Testis (tissue), 2 donors: ENCODE measurements at regions not wholly inside any gene's neighbourhood (a gene's known extent, or its start where the extent isn't known, plus 50 kb on each side); places are given as distances from the start of the nearest gene placed in this dataset.

Experiments used
- DNase-seq: peaks from one replicate; pipeline ENCODE4 v3.0.0-alpha.2; 2019
- H3K27ac ChIP-seq, 2 donors: fragments of 200-600 bp; sonication (generic); one replicate each; pipeline ENCODE4 v1.5.1; 2019
- H3K27me3 ChIP-seq: fragments of 200-600 bp; sonication (generic); one replicate; pipeline ENCODE4 v1.5.1; 2019
- H3K36me3 ChIP-seq: fragments of 200-600 bp; sonication (generic); one replicate; pipeline ENCODE4 v1.5.1; 2017; ENCODE audit warnings: low read depth; ENCODE audit errors: missing control alignments
- H3K4me1 ChIP-seq: fragments of 200-600 bp; sonication (generic); one replicate; pipeline ENCODE4 v1.5.1; 2019
- H3K4me3 ChIP-seq, 2 donors: fragments of 200-600 bp; sonication (generic); one replicate each; pipeline ENCODE4 v1.5.1; 2017 to 2019
- H3K9me3 ChIP-seq: fragments of 200-600 bp; sonication (generic); one replicate; pipeline ENCODE4 v1.5.1; 2017
- POLR2A ChIP-seq: fragments of 450-650 bp; IDR thresholded peaks from one replicate; pipeline ENCODE4 v1.6.1; 2017; ENCODE audit warnings: antibody characterized with exemption, mild to moderate bottlenecking, moderate library complexity
- WGBS, 2 donors: methylation state at CpG; one replicate each; pipeline ENCODE4 v1.1.5; 2018; 5-methylcytosine and 5-hydroxymethylcytosine counted together
- intact Hi-C: fragments of 100-400 bp; cut with DNase I; formaldehyde crosslinking; loops from one replicate; pipeline ENCODE4 v1.15.1; 2023; ENCODE audit warnings: low total_unique reads
- TF ChIP-seq, protein P1 (sequence below), 3 experiments: fragments of 450-650 bp in 2 of 3; fragments of 200-600 bp in 1 of 3; sonication (generic) in 1 of 3; IDR thresholded peaks; one replicate each; pipeline ENCODE4 v1.5.1; 2016 to 2019; ENCODE audit warnings: antibody characterized with exemption in 3 of 3, mild to moderate bottlenecking in 2 of 3, moderate library complexity in 1 of 3

DNA sequence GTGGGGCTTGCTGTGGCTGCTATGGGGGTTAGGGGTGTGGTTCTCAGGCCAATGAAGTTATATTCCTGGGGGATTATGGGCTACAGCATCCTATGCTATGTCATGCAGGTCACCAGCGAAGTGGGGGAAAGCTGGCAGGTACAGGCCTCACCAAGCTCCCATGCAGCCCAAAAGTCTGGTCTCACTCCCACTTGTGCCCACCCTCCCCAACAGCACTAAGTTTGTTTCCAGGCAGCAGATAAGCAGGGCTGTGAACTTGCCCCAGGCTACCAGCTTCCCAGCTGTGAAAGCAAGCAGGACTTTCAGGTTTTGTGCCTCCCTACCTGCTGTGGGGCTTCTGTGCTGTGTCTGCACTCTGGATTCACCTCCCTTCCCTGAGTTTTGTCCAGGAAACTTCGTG, 469.7 kb downstream of the CPS1 start:
- Histone ChIP-seq H3K9me3 (no peaks in the 10 kb centered on the region), H3K4me1 (no peaks in the 10 kb centered on the region), H3K27ac (no peak overlapping the region), H3K27me3 (no peaks in the 10 kb centered on the region), H3K36me3 (no peaks in the 10 kb centered on the region), H3K4me3 (no peak overlapping the region)
- DNase-seq = no peak
- WGBS, 2 donors = 44 to 75% methylated on average over 1 to 2 of the region's 2 CpGs
- intact Hi-C loops = no loop called here
- TF ChIP-seq POLR2A = no peak
- TF ChIP-seq, protein P1, sequence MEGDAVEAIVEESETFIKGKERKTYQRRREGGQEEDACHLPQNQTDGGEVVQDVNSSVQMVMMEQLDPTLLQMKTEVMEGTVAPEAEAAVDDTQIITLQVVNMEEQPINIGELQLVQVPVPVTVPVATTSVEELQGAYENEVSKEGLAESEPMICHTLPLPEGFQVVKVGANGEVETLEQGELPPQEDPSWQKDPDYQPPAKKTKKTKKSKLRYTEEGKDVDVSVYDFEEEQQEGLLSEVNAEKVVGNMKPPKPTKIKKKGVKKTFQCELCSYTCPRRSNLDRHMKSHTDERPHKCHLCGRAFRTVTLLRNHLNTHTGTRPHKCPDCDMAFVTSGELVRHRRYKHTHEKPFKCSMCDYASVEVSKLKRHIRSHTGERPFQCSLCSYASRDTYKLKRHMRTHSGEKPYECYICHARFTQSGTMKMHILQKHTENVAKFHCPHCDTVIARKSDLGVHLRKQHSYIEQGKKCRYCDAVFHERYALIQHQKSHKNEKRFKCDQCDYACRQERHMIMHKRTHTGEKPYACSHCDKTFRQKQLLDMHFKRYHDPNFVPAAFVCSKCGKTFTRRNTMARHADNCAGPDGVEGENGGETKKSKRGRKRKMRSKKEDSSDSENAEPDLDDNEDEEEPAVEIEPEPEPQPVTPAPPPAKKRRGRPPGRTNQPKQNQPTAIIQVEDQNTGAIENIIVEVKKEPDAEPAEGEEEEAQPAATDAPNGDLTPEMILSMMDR (IDR thresholded peaks at IDR 0.05) = no peak

GRCh38 chr2:211027976-211028375, 471.6 kb downstream of the CPS1 start:
- Histone ChIP-seq H3K9me3 (no peaks in the 10 kb centered on the region), H3K4me3 (no peak overlapping the region), H3K36me3 (no peaks in the 10 kb centered on the region), H3K4me1 (no peaks in the 10 kb centered on the region), H3K27ac (no peak overlapping the region), H3K27me3 (no peaks in the 10 kb centered on the region)
- DNase-seq = no peak
- TF ChIP-seq, protein P1 (IDR thresholded peaks at IDR 0.05) = no peak
- no peak for TF ChIP-seq POLR2A
- intact Hi-C loops = no loop called here

GRCh38 chr2:211033765-211034164, 477.4 kb downstream of the CPS1 start:
- intact Hi-C loops = no loop called here
- 59 to 66% methylated on average over 2 of the region's 2 CpGs for WGBS, 2 donors

GRCh38 chr2:211035548-211036185, 479.3 kb downstream of the CPS1 start:
- Histone ChIP-seq H3K36me3 (no peaks in the 10 kb centered on the region), H3K4me1 (no peaks in the 10 kb centered on the region), H3K9me3 (no peaks in the 10 kb centered on the region), H3K4me3 (no peak overlapping the region), H3K27me3 (no peaks in the 10 kb centered on the region), H3K27ac (no peak overlapping the region)
- TF ChIP-seq POLR2A = no peak
- TF ChIP-seq, protein P1 (IDR thresholded peaks at IDR 0.05) = peak; percentile 11 to 41 (median 40)
- WGBS, 2 donors = 73% methylated on average over 4 of the region's 4 CpGs
- intact Hi-C loops = no loop called here
- DNase-seq = peak; percentile 47

More at GRCh38 chr2:211033765-211034164, 477.4 kb downstream of the CPS1 start:
- no peaks in the 10 kb centered on the region for H3K4me1 ChIP-seq
- no peak for DNase-seq
- H3K9me3 ChIP-seq = no peaks in the 10 kb centered on the region
- no peaks in the 10 kb centered on the region for H3K36me3 ChIP-seq
- no peak overlapping the region for H3K27ac ChIP-seq
- TF ChIP-seq POLR2A = no peak
- TF ChIP-seq, protein P1 (IDR thresholded peaks at IDR 0.05) = peak; percentile 29 to 44 (median 42)
- H3K27me3 ChIP-seq = no peaks in the 10 kb centered on the region
- no peak overlapping the region for H3K4me3 ChIP-seq

- H3K27me3 ChIP-seq = no peaks in the 10 kb centered on the region
- no peak overlapping the region for H3K27ac ChIP-seq
- no peaks in the 10 kb centered on the region for H3K9me3 ChIP-seq
- H3K36me3 ChIP-seq = no peaks in the 10 kb centered on the region
- H3K4me1 ChIP-seq = no peaks in the 10 kb centered on the region
- WGBS, 2 donors = 90 to 91% methylated on average over 2 of the region's 2 CpGs
- intact Hi-C loops = no loop called here
- no peak for DNase-seq
- no peak overlapping the region for H3K4me3 ChIP-seq
- no peak for TF ChIP-seq POLR2A
- TF ChIP-seq, protein P1 (IDR thresholded peaks at IDR 0.05) = no peak
Observed at GRCh38 chr2:211045025-211045424, 488.6 kb downstream of the CPS1 start.
